ENCODE measurements at regions not wholly inside any gene's neighbourhood (a gene's known extent, or its start where the extent isn't known, plus 50 kb on each side); places are given as distances from the start of the nearest gene placed in this dataset. TPM values are rescaled to one million over a fixed set of nuclear protein-coding genes. Genes with fewer than 3 reads are reported as not detected.

GRCh38 chrX:6371353-6371752 lies 142.7 kb upstream of the NLGN4X start:
- intact Hi-C loops (cut with DNase I): no loop called here
- no peak for ATAC-seq
- DNase-seq (ENCODE audit: low spot score): no peak

GRCh38 chrX:6363188-6363587 lies 134.5 kb upstream of the NLGN4X start:
- no peak for ATAC-seq
- DNase-seq (ENCODE audit: low spot score): no peak
- intact Hi-C loops (cut with DNase I): no loop called here

- ATAC-seq: no peak
Observed at GRCh38 chrX:6325437-6325836, 96.8 kb upstream of the NLGN4X start.

GRCh38 chrX:6313356-6313755 lies 84.7 kb upstream of the NLGN4X start:
- intact Hi-C loops (cut with DNase I): no loop called here
- no peak for DNase-seq (ENCODE audit: low spot score)
- ATAC-seq: no peak

More at GRCh38 chrX:6325437-6325836, 96.8 kb upstream of the NLGN4X start:
- DNase-seq (ENCODE audit: low spot score): no peak
- intact Hi-C loops (cut with DNase I): no loop called here

GRCh38 chrX:6311540-6311939 lies 82.9 kb upstream of the NLGN4X start:
- DNase-seq (ENCODE audit: low spot score) (no peak), ATAC-seq (no peak)
- intact Hi-C loops (cut with DNase I): no loop called here

- DNase-seq (ENCODE audit: low spot score): no peak
- no peak for ATAC-seq
- intact Hi-C loops (cut with DNase I): no loop called here
Observed at GRCh38 chrX:6307156-6307555, 78.5 kb upstream of the NLGN4X start.

- intact Hi-C loops (cut with DNase I): no loop called here
- DNase-seq (ENCODE audit: low spot score) (no peak), ATAC-seq (no peak)
Observed at GRCh38 chrX:6299724-6300123, 71.1 kb upstream of the NLGN4X start.

- DNase-seq (ENCODE audit: low spot score) (no peak), ATAC-seq (no peak)
- intact Hi-C loops (cut with DNase I): no loop called here
Observed at GRCh38 chrX:6293716-6294115, 65.0 kb upstream of the NLGN4X start.

- DNase-seq (ENCODE audit: low spot score): no peak
- intact Hi-C loops (cut with DNase I): no loop called here
- no peak for ATAC-seq
Observed at GRCh38 chrX:6292599-6292998, 63.9 kb upstream of the NLGN4X start.

- ATAC-seq: no peak
- DNase-seq (ENCODE audit: low spot score): no peak
- intact Hi-C loops (cut with DNase I): no loop called here
Observed at GRCh38 chrX:6291444-6291843, 62.8 kb upstream of the NLGN4X start.

- intact Hi-C loops (cut with DNase I): no loop called here
- DNase-seq (ENCODE audit: low spot score) (no peak), ATAC-seq (no peak)
Observed at GRCh38 chrX:6283826-6284225, 55.2 kb upstream of the NLGN4X start.

GRCh38 chrX:6279277-6279909 lies 50.7 kb upstream of the NLGN4X start:
- DNase-seq (ENCODE audit: low spot score): no peak
- no peak for ATAC-seq
- intact Hi-C loops (cut with DNase I): no loop called here

Small RNA genes lying in the stretch of these regions (microRNA-seq; reads per million reads assigned to microRNA genes)
- not detected for gene MIR4770

Measured in sciatic nerve (tissue), 2 donors.